Effector CD8-positive, alpha-beta T cell (primary cell): ENCODE measurements at regions not wholly inside any gene's neighbourhood (a gene's known extent, or its start where the extent isn't known, plus 50 kb on each side); places are given as distances from the start of the nearest gene placed in this dataset.

Experiments
- DNase-seq: peaks from one replicate; lab custom pipeline; 2025; lab: John Stamatoyannopoulos, UW

DNA sequence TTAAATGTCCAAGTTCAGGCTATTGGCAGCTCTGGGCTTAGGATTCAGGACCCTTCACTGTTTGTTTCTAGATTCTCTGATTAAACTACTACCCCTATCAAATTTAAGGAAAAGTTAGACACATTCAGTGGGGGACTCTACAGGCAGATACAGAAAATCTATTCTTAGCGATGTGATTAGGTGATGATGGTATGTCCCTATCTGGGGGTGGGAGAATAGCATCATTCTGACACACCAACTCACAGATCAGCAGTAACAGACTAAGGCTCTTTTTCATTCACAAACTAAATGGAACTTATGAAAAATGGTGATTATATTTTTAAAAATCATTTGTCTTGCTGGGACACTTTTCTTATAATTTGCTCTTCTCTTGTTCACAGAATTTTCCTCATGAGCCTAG is 232.9 kb upstream of the CDH2 start:
- no peak for DNase-seq

DNA sequence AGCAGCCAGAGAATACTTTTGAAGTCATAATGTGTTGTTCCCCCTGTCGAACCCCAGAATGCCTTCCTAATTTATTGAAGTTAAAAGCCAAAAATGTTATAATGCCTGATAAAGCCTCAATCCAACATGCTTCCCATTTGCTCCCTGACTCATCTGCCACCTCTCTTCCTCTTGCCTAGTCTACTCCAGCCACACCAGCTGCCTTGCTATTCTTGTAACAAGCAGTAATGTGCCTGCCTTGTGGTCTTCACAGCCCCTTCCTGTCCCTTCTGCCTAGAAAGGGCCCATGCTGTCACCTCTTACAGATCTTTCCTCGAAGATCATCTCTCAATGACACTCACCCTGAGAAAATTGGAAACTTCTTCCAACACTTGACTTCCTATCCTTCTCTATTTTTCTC is 231.6 kb upstream of the CDH2 start:
- DNase-seq = no peak

DNA sequence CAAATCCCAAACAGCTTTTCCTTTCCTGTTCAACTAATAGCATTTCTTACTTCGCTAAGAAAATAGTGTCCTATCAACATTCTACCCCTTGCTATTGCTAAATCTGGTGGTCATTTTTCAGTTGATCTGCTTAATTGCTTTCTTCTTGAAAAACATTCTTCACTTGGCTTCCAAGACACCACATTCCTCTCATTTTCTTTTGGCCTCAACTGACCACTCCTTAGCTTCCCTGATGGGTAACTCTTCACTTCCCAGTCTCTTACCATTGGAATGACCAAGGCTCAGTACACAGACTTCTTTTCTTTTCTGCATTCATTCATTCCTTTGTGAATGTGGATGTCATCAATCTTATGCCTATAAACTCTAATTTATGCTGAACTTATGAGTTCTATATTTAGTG is 230.8 kb upstream of the CDH2 start:
- no peak for DNase-seq

DNA sequence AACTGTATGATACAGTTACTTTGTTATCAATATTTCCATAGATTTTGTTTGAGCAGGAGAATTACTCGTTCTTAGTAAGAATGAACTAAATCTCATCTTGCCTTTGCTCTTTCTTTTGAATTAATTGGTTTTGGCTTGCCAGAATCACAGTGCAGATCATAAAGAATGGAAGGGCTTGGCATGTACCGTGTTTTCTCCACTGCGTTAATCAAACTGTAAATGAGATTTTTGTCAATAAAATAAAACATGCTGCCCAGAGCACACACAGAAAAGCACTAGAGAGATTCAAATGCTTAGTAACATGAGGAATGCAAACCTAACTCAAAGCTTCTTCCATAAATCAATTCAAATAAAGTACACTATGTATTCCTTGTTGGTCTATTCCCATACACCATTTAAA is 229.6 kb upstream of the CDH2 start:
- DNase-seq = no peak

GRCh38 chr18:28404694-28405093 is 227.8 kb upstream of the CDH2 start:
- DNase-seq = no peak

DNA sequence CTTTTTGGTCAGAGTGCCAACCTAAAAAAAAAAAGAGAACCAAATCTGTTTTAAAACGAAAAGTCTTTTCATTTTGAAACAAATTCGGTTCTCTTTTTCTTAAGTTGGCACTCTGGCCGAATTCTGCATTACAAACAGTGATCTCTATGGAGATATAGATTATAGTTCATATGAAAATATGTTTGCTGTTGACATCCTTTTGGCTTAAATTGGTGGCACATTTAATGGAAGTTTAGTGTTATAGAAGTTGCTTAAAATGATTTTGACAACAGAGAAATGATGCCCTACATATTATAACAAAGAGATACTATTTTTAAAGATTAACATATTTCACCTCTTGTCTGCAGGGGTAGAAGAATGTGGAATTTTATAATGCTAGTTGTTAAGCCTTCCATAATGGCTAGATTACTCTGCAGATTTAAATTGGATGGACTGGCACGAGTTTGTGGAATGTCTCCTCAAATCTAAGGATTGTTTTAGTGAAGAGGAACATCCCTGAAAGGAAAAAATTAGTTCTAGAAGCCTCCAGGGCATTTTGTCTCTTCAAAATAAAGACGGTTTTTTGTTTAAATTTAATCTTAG is 222.9 kb upstream of the CDH2 start:
- DNase-seq = no peak

GRCh38 chr18:28398471-28398870 is 221.5 kb upstream of the CDH2 start:
- DNase-seq = no peak

- no peak for DNase-seq
These were observed 213.1 kb upstream of the CDH2 start for GRCh38 chr18:28390022-28390421.

- DNase-seq = no peak
These were observed 205.4 kb upstream of the CDH2 start for GRCh38 chr18:28382215-28382879.

- DNase-seq = no peak
These were observed 195.3 kb upstream of the CDH2 start for GRCh38 chr18:28372186-28372585.

- no peak for DNase-seq
These were observed 189.7 kb upstream of the CDH2 start for GRCh38 chr18:28366676-28367075.

GRCh38 chr18:28365411-28365831 is 188.5 kb upstream of the CDH2 start:
- no peak for DNase-seq

GRCh38 chr18:28363124-28363523 is 186.2 kb upstream of the CDH2 start:
- DNase-seq = no peak

DNA sequence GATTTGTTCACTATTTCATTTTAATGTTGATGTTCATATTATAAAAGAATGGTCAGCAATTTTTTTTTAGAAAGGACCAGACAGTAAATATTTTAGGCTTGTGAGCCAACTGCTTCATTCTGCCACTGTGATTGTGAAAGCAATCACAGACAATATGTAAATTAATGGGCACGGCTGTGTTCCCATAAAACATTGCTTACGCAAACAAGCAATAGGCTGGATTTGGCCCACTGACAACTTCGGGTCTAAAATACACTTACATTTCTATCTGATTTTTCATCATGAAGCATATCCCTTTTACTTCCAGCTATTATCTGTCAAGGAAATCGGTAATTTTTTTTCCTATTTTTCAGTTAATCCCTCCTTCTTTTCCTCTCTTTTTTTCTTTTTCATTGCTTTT is 182.2 kb upstream of the CDH2 start:
- no peak for DNase-seq

DNA sequence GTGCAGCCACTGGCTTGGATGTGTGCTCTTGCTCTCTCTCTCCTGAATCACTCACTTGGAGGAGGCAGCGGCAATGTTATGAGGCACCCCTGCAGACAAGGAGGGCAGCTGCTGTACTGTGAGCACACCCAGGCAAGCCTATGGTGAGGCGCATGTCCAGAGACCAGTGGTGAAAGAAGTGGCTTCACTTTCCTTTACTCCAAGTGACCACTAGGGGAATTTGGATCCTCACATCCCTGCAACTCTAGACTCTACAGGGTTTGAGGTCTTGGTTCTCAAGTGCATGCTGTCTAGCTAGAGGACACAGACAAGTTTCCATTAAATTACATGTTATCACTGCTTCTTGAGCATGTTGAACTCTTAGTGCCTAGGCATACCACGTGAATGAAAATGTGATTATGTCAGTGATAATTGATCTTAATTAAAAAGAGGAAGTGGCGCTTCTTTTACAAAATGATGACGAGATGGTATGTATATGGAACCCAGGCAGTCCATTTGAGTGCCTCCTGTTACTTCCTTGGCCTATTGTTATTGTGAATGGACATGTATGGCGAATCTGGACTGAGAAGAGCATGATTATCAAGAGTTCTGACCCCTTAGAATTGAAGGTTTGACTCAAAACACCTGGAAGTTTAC is 181.0 kb upstream of the CDH2 start:
- no peak for DNase-seq

DNA sequence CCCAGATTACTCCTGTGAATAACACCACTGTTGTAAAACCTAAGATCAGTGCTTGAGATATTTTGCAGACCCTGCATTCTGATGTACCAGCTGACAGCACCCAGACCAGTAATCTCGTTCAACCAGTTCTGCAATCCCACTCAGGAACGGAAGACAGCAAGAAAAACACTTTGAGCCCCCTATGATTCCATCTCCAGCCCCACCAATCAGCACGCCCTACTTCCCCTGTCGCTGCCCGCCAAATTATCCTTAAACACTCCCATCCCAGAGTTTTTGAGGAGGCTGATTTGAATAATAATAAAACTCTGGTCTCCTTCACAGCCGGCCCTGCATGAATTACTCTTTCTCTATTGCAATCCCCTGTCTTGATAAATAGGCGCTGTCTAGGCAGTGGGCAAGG is 173.9 kb upstream of the CDH2 start:
- DNase-seq = no peak

- no peak for DNase-seq
These were observed 165.3 kb upstream of the CDH2 start for GRCh38 chr18:28342231-28342630.

GRCh38 chr18:28338316-28338715 is 161.4 kb upstream of the CDH2 start:
- no peak for DNase-seq

DNA sequence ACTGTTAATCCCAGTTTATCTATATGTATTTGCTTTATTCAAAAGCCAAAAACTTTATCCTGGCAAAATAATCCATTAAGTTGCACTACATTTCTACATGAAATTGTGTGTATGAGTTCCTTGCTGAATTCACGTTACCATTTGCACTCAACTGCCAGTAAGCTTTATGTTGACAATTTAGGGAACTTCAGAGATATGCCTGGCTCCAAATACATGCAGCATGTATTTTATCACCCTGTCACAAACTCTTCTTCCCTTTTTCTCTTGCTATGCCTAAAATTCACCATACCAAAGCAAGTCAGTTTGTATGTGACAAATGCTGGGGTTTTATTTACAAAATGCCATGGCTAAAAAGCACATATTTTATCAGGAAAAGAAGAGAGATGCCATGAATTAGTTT is 157.6 kb upstream of the CDH2 start:
- DNase-seq = no peak

GRCh38 chr18:28332071-28332470 is 155.1 kb upstream of the CDH2 start:
- DNase-seq = no peak

- no peak for DNase-seq
These were observed 154.6 kb upstream of the CDH2 start for GRCh38 chr18:28331551-28331950.

- DNase-seq = no peak
These were observed 136.7 kb upstream of the CDH2 start for GRCh38 chr18:28313602-28314001.

DNA sequence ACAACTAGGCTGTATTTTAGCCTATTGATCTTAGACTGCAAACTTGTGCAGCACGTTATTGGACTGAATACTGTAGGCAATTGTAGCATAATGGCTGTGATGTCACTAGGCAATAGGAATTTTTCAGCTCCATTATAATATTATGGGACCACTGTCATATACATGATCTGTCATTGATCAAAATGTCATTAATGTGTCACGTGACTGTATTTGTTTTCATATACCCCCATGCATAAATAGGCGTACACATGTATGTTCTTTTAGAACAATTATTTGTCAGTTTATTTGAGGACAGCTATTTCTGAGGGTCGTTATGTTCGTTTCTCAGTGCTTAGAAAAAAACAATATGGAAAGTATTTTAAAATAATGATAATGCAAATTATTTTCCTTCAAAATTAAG is 111.9 kb upstream of the CDH2 start:
- no peak for DNase-seq

DNA sequence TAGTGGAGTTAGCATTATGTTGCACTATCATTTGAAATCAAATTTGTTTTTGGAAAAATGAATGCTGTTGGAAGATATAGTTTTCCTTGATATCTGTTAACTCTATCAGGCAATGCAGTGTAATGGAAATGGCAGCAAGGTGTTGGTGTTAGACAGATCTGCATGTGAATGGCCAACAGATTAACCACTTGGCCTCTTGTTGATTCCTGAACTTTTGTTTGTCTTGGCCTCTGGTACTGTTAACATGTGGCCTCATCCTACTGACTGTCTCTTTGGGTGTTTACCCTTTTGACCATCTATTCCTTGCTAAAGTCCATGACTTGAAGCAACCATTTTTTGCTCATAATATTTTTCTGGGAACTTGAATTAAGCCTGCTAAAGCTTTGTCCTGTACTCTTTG is 110.2 kb upstream of the CDH2 start:
- DNase-seq = no peak
